Peyer's patch (tissue), 4 donors: ENCODE measurements at regions not wholly inside any gene's neighbourhood (a gene's known extent, or its start where the extent isn't known, plus 50 kb on each side); places are given as distances from the start of the nearest gene placed in this dataset.

Source experiments
- DNase-seq, 3 donors: peaks; one replicate each; pipeline ENCODE4 v3.0.0-alpha.2; 2017 to 2019
- H3K27ac ChIP-seq, 4 donors: fragments of 200-600 bp; sonication (generic); one replicate each; pipeline ENCODE4 v1.5.1; 2016 to 2019
- H3K27me3 ChIP-seq, 2 donors: fragments of 200-600 bp; sonication (generic); one replicate each; pipeline ENCODE4 v1.5.1; 2019
- H3K36me3 ChIP-seq, 3 donors: fragments of 200-600 bp; sonication (generic); one replicate each; pipeline ENCODE4 v1.5.1; 2016 to 2019
- H3K4me1 ChIP-seq, 4 donors: fragments of 200-600 bp; sonication (generic); one replicate each; pipeline ENCODE4 v1.5.1; 2016 to 2019
- H3K4me3 ChIP-seq, 4 donors: fragments of 200-600 bp; sonication (generic); 1 replicate in 3 of 4; 2 replicates in 1 of 4; pipeline ENCODE4 v1.5.1; 2016 to 2019; ENCODE audit warnings: mild to moderate bottlenecking in 1 of 4
- H3K9me3 ChIP-seq, 4 donors: fragments of 200-600 bp; sonication (generic); one replicate each; pipeline ENCODE4 v1.5.1; 2016 to 2019; ENCODE audit warnings: mild to moderate bottlenecking in 1 of 4
- CTCF ChIP-seq, 6 experiments: fragments of 450-650 bp in 4 of 6; fragments of 200-600 bp in 2 of 6; sonication (generic) in 1 of 6; IDR thresholded peaks; one replicate each; pipeline ENCODE4 v1.5.1; 2017 to 2019; ENCODE audit warnings: antibody characterized with exemption in 6 of 6, mild to moderate bottlenecking in 3 of 6, moderate library complexity in 1 of 6
- POLR2A ChIP-seq, 2 donors: fragments of 450-650 bp; IDR thresholded peaks; one replicate each; pipeline ENCODE4 v1.5.1; 2017; ENCODE audit warnings: antibody characterized with exemption in 2 of 2, mild to moderate bottlenecking in 2 of 2, moderate library complexity in 2 of 2

- TF ChIP-seq CTCF (IDR thresholded peaks at IDR 0.05) = no peak
- TF ChIP-seq POLR2A (IDR thresholded peaks at IDR 0.05) = no peak
- H3K9me3 ChIP-seq = no peaks in the 10 kb centered on the region
- no peaks in the 10 kb centered on the region for H3K36me3 ChIP-seq
- DNase-seq = no peak
- no peak overlapping the region for H3K27ac ChIP-seq
- no peaks in the 10 kb centered on the region for H3K4me1 ChIP-seq
- no peak overlapping the region for H3K4me3 ChIP-seq
- H3K27me3 ChIP-seq = no peaks in the 10 kb centered on the region
Observed at GRCh38 chr1:11355559-11356475, 82.8 kb downstream of the UBIAD1 start.

- no peaks in the 10 kb centered on the region for H3K9me3 ChIP-seq
- H3K4me1 ChIP-seq = no peaks in the 10 kb centered on the region
- H3K27ac ChIP-seq = no peak overlapping the region
- H3K36me3 ChIP-seq = no peaks in the 10 kb centered on the region
- no peaks in the 10 kb centered on the region for H3K27me3 ChIP-seq
- DNase-seq = no peak
- H3K4me3 ChIP-seq = no peak overlapping the region
- TF ChIP-seq CTCF (IDR thresholded peaks at IDR 0.05) = no peak
- TF ChIP-seq POLR2A (IDR thresholded peaks at IDR 0.05) = no peak
Observed at GRCh38 chr1:11357276-11357675, 84.3 kb downstream of the UBIAD1 start.

GRCh38 chr1:11358984-11359383 lies 86.0 kb downstream of the UBIAD1 start:
- Histone ChIP-seq H3K4me1 (no peaks in the 10 kb centered on the region), H3K27me3 (no peaks in the 10 kb centered on the region), H3K4me3 (no peak overlapping the region), H3K36me3 (no peaks in the 10 kb centered on the region), H3K27ac (no peak overlapping the region), H3K9me3 (no peaks in the 10 kb centered on the region)
- DNase-seq = no peak
- TF ChIP-seq POLR2A (IDR thresholded peaks at IDR 0.05) = no peak
- TF ChIP-seq CTCF (IDR thresholded peaks at IDR 0.05) = no peak

GRCh38 chr1:11362547-11363021 lies 89.6 kb downstream of the UBIAD1 start:
- Histone ChIP-seq H3K27me3 (no peaks in the 10 kb centered on the region), H3K9me3 (no peaks in the 10 kb centered on the region), H3K27ac (no peak overlapping the region), H3K36me3 (no peaks in the 10 kb centered on the region), H3K4me1 (no peaks in the 10 kb centered on the region), H3K4me3 (no peak overlapping the region)
- DNase-seq = no peak
- TF ChIP-seq POLR2A (IDR thresholded peaks at IDR 0.05) = no peak
- no peak for TF ChIP-seq CTCF (IDR thresholded peaks at IDR 0.05)

GRCh38 chr1:11364170-11364569 lies 91.2 kb downstream of the UBIAD1 start:
- TF ChIP-seq POLR2A (IDR thresholded peaks at IDR 0.05) = no peak
- peak in 4 of 6 experiments; percentile 22 to 48 (median 40) for TF ChIP-seq CTCF (IDR thresholded peaks at IDR 0.05)
- H3K4me1 ChIP-seq = no peaks in the 10 kb centered on the region
- no peak for DNase-seq
- H3K9me3 ChIP-seq = no peaks in the 10 kb centered on the region
- H3K36me3 ChIP-seq = no peaks in the 10 kb centered on the region
- no peaks in the 10 kb centered on the region for H3K27me3 ChIP-seq
- H3K4me3 ChIP-seq = no peak overlapping the region
- no peak overlapping the region for H3K27ac ChIP-seq
